Natural killer cell (primary cell): ENCODE measurements at regions not wholly inside any gene's neighbourhood (a gene's known extent, or its start where the extent isn't known, plus 50 kb on each side); places are given as distances from the start of the nearest gene placed in this dataset.
A peak's percentile ranks its signal among the peaks of the same experiment; 100 is the strongest.

ENCODE experiments used
- ATAC-seq, 3 donors: fragments of 150-1000 bp in 2 of 3; fragments of 200-7000 bp in 1 of 3; cut with Tn5 transposase; 1 replicate in 1 of 3; 2 replicates in 2 of 3; pipeline ENCODE4 v1.10.0; 2021; ENCODE audit warnings: mild to moderate bottlenecking in 2 of 3, moderate library complexity in 2 of 3
- DNase-seq, 2 donors: peaks; one replicate each; pipeline versions ENCODE4 v3.0.0 to v3.0.0-alpha.2; 2013 to 2021; ENCODE audit warnings: mixed read lengths in 1 of 2
- H3K27ac ChIP-seq: one replicate; pipeline ENCODE4 v1.5.1; 2013; ENCODE audit warnings: mild to moderate bottlenecking, low read length
- H3K27me3 ChIP-seq: one replicate; pipeline ENCODE4 v1.6.1; 2013; ENCODE audit warnings: low read length; ENCODE audit not compliant: control insufficient read depth, insufficient read depth
- H3K36me3 ChIP-seq: one replicate; pipeline ENCODE4 v1.6.1; 2013; ENCODE audit warnings: low read length; ENCODE audit not compliant: control insufficient read depth, insufficient read depth
- H3K4me1 ChIP-seq: one replicate; pipeline ENCODE4 v1.6.1; 2013; ENCODE audit warnings: low read length; ENCODE audit not compliant: control insufficient read depth, insufficient read depth
- H3K4me3 ChIP-seq: one replicate; pipeline ENCODE4 v1.5.1; 2013; ENCODE audit warnings: low read length
- H3K9me3 ChIP-seq: one replicate; pipeline ENCODE4 v1.6.1; 2013; ENCODE audit warnings: low read length; ENCODE audit not compliant: control insufficient read depth, insufficient read depth
- H3K27ac Mint-ChIP-seq, 2 donors: one replicate each; pipeline ENCODE4 v1.8.0; 2022; ENCODE audit warnings: mild to moderate bottlenecking in 2 of 2, mixed read lengths in 2 of 2, moderate library complexity in 1 of 2
- H3K27me3 Mint-ChIP-seq, 2 donors: one replicate each; pipeline ENCODE4 v1.8.0; 2022; ENCODE audit warnings: low read depth in 2 of 2, mixed read lengths in 2 of 2
- H3K36me3 Mint-ChIP-seq: one replicate; pipeline ENCODE4 v1.8.0; 2022; ENCODE audit warnings: mixed read lengths
- H3K4me1 Mint-ChIP-seq, 2 donors: one replicate each; pipeline ENCODE4 v1.8.0; 2022; ENCODE audit warnings: mixed read lengths in 2 of 2
- H3K4me3 Mint-ChIP-seq: one replicate; pipeline ENCODE4 v1.8.0; 2022; ENCODE audit warnings: mild to moderate bottlenecking, moderate library complexity, mixed read lengths
- H3K9me3 Mint-ChIP-seq, 2 donors: one replicate each; pipeline ENCODE4 v1.8.0; 2022; ENCODE audit warnings: mixed read lengths in 2 of 2
- CTCF ChIP-seq: fragments of 200-600 bp; IDR thresholded peaks from one replicate; pipeline ENCODE4 v1.8.0; 2022; ENCODE audit warnings: antibody characterized with exemption
- whole genome bisulfite sequencing: methylation state at CpG from one replicate; pipeline ENCODE4 v1.1.7; 2013; ENCODE audit warnings: missing lambda C conversion rate; ENCODE audit not compliant: insufficient coverage; 5-methylcytosine and 5-hydroxymethylcytosine counted together
- intact Hi-C: fragments of 100-400 bp; cut with micrococcal nuclease; formaldehyde crosslinking; loops from one replicate; pipeline ENCODE4 v1.14.2; 2022

- H3K36me3 ChIP-seq = no peaks in the 10 kb centered on the region
- Mint-ChIP-seq H3K4me1 (peaks cover 97 to 100% of the 10 kb centered on the region in 2 donors), H3K27me3 (no peaks in the 10 kb centered on the region), H3K4me3 (peak overlapping the region; percentile 52), H3K36me3 (no peaks in the 10 kb centered on the region), H3K9me3 (no peaks in the 10 kb centered on the region), H3K27ac (peak overlapping the region; percentile 86 to 100)
- no peaks in the 10 kb centered on the region for H3K9me3 ChIP-seq
- peaks cover 93% of the 10 kb centered on the region for H3K4me1 ChIP-seq
- WGBS = 30% methylated on average over 13 of the region's 13 CpGs
- ATAC-seq (peak in 1 of 3 donors; percentile 7), DNase-seq (peak in 1 of 2 donors; percentile 67)
- TF ChIP-seq CTCF = no peak
- H3K27me3 ChIP-seq = no peaks in the 10 kb centered on the region
- H3K27ac ChIP-seq = peak overlapping the region; percentile 67
- H3K4me3 ChIP-seq = no peak overlapping the region
- intact Hi-C loops = loop anchor here (5.0 kb wide), 2 partner anchors 42 to 128 kb away; no protein-coding TSS in a partner anchor
These were observed 206.4 kb upstream of the ID2 start for GRCh38 chr2:8475349-8476031.

- 9% methylated on average over 15 of the region's 16 CpGs for WGBS
- Mint-ChIP-seq H3K27me3 (no peaks in the 10 kb centered on the region), H3K4me3 (peak overlapping the region; percentile 86), H3K9me3 (no peaks in the 10 kb centered on the region), H3K4me1 (peaks cover 97 to 100% of the 10 kb centered on the region in 2 donors), H3K36me3 (no peaks in the 10 kb centered on the region), H3K27ac (peak overlapping the region; percentile 86 to 100)
- DNase-seq (peak; percentile 44 to 68), ATAC-seq (peak; percentile 46 to 69 (median 66))
- Histone ChIP-seq H3K4me1 (peaks cover 94% of the 10 kb centered on the region), H3K9me3 (no peaks in the 10 kb centered on the region), H3K36me3 (no peaks in the 10 kb centered on the region), H3K4me3 (peak overlapping the region; percentile 17), H3K27me3 (no peaks in the 10 kb centered on the region), H3K27ac (peak overlapping the region; percentile 93)
- intact Hi-C loops = loop anchor here (1.0 to 5.0 kb wide), 4 partner anchors 10 to 131 kb away; no protein-coding TSS in a partner anchor
- TF ChIP-seq CTCF = no peak
These were observed 204.0 kb upstream of the ID2 start for GRCh38 chr2:8477552-8478470.

GRCh38 chr2:8478471-8478793 is 203.4 kb upstream of the ID2 start:
- H3K4me1 ChIP-seq = peaks cover 94% of the 10 kb centered on the region
- ATAC-seq = peak in 1 of 3 donors; percentile 12
- DNase-seq = no peak
- H3K27ac Mint-ChIP-seq = peak overlapping the region; percentile 86 to 100
- H3K36me3 Mint-ChIP-seq = no peaks in the 10 kb centered on the region
- peak overlapping the region; percentile 93 for H3K27ac ChIP-seq
- no peak for TF ChIP-seq CTCF
- no peak overlapping the region for H3K4me3 ChIP-seq
- H3K9me3 ChIP-seq = no peaks in the 10 kb centered on the region
- intact Hi-C loops = loop anchor here (1.0 to 5.0 kb wide), 3 partner anchors 10 to 131 kb away; no protein-coding TSS in a partner anchor
- no peaks in the 10 kb centered on the region for H3K27me3 Mint-ChIP-seq
- WGBS = 42% methylated on average over 4 of the region's 4 CpGs
- H3K27me3 ChIP-seq = no peaks in the 10 kb centered on the region
- no peaks in the 10 kb centered on the region for H3K36me3 ChIP-seq
- H3K9me3 Mint-ChIP-seq = no peaks in the 10 kb centered on the region
- peaks cover 97 to 100% of the 10 kb centered on the region in 2 donors for H3K4me1 Mint-ChIP-seq
- peak overlapping the region; percentile 86 for H3K4me3 Mint-ChIP-seq
